ENCODE measurements at regions not wholly inside any gene's neighbourhood (a gene's known extent, or its start where the extent isn't known, plus 50 kb on each side); places are given as distances from the start of the nearest gene placed in this dataset.
"Not testable (repeated sequence)": the region's sequence is repeated elsewhere in the genome, so short reads cannot be mapped to it uniquely, and the experiment has no call there.

DNA sequence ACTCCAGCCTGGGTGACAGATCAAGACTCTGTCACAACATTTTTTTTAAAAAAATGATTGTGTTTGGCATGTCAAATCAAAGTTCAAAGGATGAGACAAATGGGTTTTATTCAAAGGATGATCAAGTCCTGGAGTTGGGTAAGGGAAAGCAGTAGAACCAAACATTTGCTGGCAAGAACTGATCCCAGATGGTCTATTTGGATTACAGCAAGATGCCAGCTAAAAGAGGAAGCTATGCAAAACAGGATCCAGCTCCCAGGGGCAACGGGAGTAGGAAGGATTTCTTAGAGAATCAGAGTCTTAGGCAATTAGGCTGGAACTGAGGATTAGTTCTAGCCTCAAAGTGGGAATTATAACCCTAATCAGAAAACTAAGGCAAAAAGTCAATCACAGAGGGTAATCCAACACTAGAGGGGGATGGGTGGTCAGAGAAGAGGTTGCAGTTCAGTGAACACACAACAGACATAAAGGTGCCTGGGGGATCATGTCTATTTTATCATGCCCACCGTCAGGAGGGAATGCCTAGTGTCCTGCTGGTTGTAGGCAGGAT is 133.0 kb upstream of the PLS3 start:
- peaks cover 0 to 6% (median 0%) of the 10 kb centered on the region in 3 donors for H3K27me3 ChIP-seq (ENCODE audit: control insufficient read depth in 3 of 3, insufficient read depth in 3 of 3, low read length in 3 of 3)

GRCh38 chrX:115434834-115435233 is 126.1 kb upstream of the PLS3 start:
- H3K36me3 ChIP-seq (ENCODE audit: control insufficient read depth in 3 of 3, insufficient read depth in 3 of 3, low read length in 3 of 3); H3K27me3 ChIP-seq (ENCODE audit: control insufficient read depth in 3 of 3, insufficient read depth in 3 of 3, low read length in 3 of 3); H3K9ac ChIP-seq (ENCODE audit: low read depth in 1 of 3, low read length in 3 of 3); H3K9me3 ChIP-seq (ENCODE audit: control insufficient read depth in 3 of 3, low read length in 3 of 3); H3K4me3 ChIP-seq (ENCODE audit: low read length in 3 of 3); H3K4me1 ChIP-seq (ENCODE audit: control insufficient read depth in 3 of 3, insufficient read depth in 3 of 3, low read length in 3 of 3); H3K27ac ChIP-seq (ENCODE audit: low read depth, low read length): not testable (repeated sequence)

More for the DNA sequence above, 133.0 kb upstream of the PLS3 start:
- no peaks in the 10 kb centered on the region for H3K36me3 ChIP-seq (ENCODE audit: control insufficient read depth in 3 of 3, insufficient read depth in 3 of 3, low read length in 3 of 3)
- H3K27ac ChIP-seq (ENCODE audit: low read depth, low read length): no peak overlapping the region
- H3K9me3 ChIP-seq (ENCODE audit: control insufficient read depth in 3 of 3, low read length in 3 of 3): no peaks in the 10 kb centered on the region
- no peaks in the 10 kb centered on the region for H3K4me1 ChIP-seq (ENCODE audit: control insufficient read depth in 3 of 3, insufficient read depth in 3 of 3, low read length in 3 of 3)
- H3K9ac ChIP-seq (ENCODE audit: low read depth in 1 of 3, low read length in 3 of 3): no peak overlapping the region
- H3K4me3 ChIP-seq (ENCODE audit: low read length in 3 of 3): no peak overlapping the region

GRCh38 chrX:115437841-115438595 is 123.0 kb upstream of the PLS3 start:
- no peak overlapping the region for H3K9ac ChIP-seq (ENCODE audit: low read depth in 1 of 3, low read length in 3 of 3)
- no peaks in the 10 kb centered on the region for H3K36me3 ChIP-seq (ENCODE audit: control insufficient read depth in 3 of 3, insufficient read depth in 3 of 3, low read length in 3 of 3)
- H3K4me3 ChIP-seq (ENCODE audit: low read length in 3 of 3): no peak overlapping the region
- no peak overlapping the region for H3K27ac ChIP-seq (ENCODE audit: low read depth, low read length)
- H3K9me3 ChIP-seq (ENCODE audit: control insufficient read depth in 3 of 3, low read length in 3 of 3): no peaks in the 10 kb centered on the region
- no peaks in the 10 kb centered on the region for H3K27me3 ChIP-seq (ENCODE audit: control insufficient read depth in 3 of 3, insufficient read depth in 3 of 3, low read length in 3 of 3)
- H3K4me1 ChIP-seq (ENCODE audit: control insufficient read depth in 3 of 3, insufficient read depth in 3 of 3, low read length in 3 of 3): no peaks in the 10 kb centered on the region

DNA sequence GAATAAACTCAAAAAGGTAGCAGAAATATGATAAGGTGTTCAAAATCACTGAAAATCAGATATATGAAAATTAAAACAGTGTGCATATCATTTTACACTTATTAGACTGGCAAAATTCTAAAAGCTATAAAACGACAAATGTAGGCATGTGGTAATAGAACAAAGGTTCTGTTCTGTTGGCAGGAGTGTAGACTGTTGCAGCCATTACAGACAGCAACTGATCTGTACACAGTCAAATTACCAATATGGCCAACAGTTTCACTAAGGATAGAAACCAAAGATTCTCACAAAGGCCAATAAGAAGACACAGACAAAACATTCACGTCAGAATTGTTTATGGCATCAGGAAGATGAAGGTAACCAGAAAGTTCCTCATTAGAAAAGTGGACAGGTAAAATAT is 112.8 kb upstream of the PLS3 start:
- H3K4me1 ChIP-seq (ENCODE audit: control insufficient read depth in 3 of 3, insufficient read depth in 3 of 3, low read length in 3 of 3): peaks cover 0 to 3% (median 0%) of the 10 kb centered on the region in 3 donors
- no peaks in the 10 kb centered on the region for H3K9me3 ChIP-seq (ENCODE audit: control insufficient read depth in 3 of 3, low read length in 3 of 3)
- H3K36me3 ChIP-seq (ENCODE audit: control insufficient read depth in 3 of 3, insufficient read depth in 3 of 3, low read length in 3 of 3): no peaks in the 10 kb centered on the region
- H3K4me3 ChIP-seq (ENCODE audit: low read length in 3 of 3): no peak overlapping the region
- H3K9ac ChIP-seq (ENCODE audit: low read depth in 1 of 3, low read length in 3 of 3): no peak overlapping the region
- H3K27me3 ChIP-seq (ENCODE audit: control insufficient read depth in 3 of 3, insufficient read depth in 3 of 3, low read length in 3 of 3): no peaks in the 10 kb centered on the region
- no peak overlapping the region for H3K27ac ChIP-seq (ENCODE audit: low read depth, low read length)

DNA sequence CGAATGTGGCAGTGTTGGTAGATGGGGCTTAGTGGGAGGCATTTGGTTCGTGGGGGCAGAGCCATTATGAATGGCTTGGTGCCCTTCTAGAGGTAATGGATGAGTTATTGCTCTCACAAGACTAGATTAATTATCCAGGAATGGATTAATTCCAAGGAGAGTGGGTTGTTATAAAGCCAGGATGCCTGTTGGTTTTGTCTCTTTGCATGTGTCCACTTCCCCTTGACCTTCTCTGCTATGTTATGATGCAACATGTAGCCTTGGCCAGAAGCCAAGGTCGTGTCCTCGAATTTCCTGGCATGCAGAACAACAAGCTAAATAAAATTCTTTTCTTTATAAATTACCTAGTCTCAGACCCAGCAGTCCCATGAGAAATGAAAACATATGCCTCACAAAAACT is 111.2 kb upstream of the PLS3 start:
- no peaks in the 10 kb centered on the region for H3K36me3 ChIP-seq (ENCODE audit: control insufficient read depth in 3 of 3, insufficient read depth in 3 of 3, low read length in 3 of 3)
- no peak overlapping the region for H3K9ac ChIP-seq (ENCODE audit: low read depth in 1 of 3, low read length in 3 of 3)
- H3K27ac ChIP-seq (ENCODE audit: low read depth, low read length): no peak overlapping the region

GRCh38 chrX:115452251-115452650 is 108.7 kb upstream of the PLS3 start:
- Histone ChIP-seq H3K4me3 (ENCODE audit: low read length in 3 of 3) (no peak overlapping the region), H3K9ac (ENCODE audit: low read depth in 1 of 3, low read length in 3 of 3) (no peak overlapping the region), H3K27ac (ENCODE audit: low read depth, low read length) (no peak overlapping the region), H3K4me1 (ENCODE audit: control insufficient read depth in 3 of 3, insufficient read depth in 3 of 3, low read length in 3 of 3) (peaks cover 0 to 3% (median 0%) of the 10 kb centered on the region in 3 donors), H3K27me3 (ENCODE audit: control insufficient read depth in 3 of 3, insufficient read depth in 3 of 3, low read length in 3 of 3) (no peaks in the 10 kb centered on the region), H3K36me3 (ENCODE audit: control insufficient read depth in 3 of 3, insufficient read depth in 3 of 3, low read length in 3 of 3) (no peaks in the 10 kb centered on the region), H3K9me3 (ENCODE audit: control insufficient read depth in 3 of 3, low read length in 3 of 3) (no peaks in the 10 kb centered on the region)

More for the DNA sequence above, 111.2 kb upstream of the PLS3 start:
- Histone ChIP-seq H3K9me3 (ENCODE audit: control insufficient read depth in 3 of 3, low read length in 3 of 3) (no peaks in the 10 kb centered on the region), H3K4me3 (ENCODE audit: low read length in 3 of 3) (no peak overlapping the region), H3K4me1 (ENCODE audit: control insufficient read depth in 3 of 3, insufficient read depth in 3 of 3, low read length in 3 of 3) (peaks cover 0 to 3% (median 0%) of the 10 kb centered on the region in 3 donors), H3K27me3 (ENCODE audit: control insufficient read depth in 3 of 3, insufficient read depth in 3 of 3, low read length in 3 of 3) (no peaks in the 10 kb centered on the region)

GRCh38 chrX:115459883-115460880 is 100.8 kb upstream of the PLS3 start:
- Histone ChIP-seq H3K36me3 (ENCODE audit: control insufficient read depth in 3 of 3, insufficient read depth in 3 of 3, low read length in 3 of 3) (no peaks in the 10 kb centered on the region), H3K9ac (ENCODE audit: low read depth in 1 of 3, low read length in 3 of 3) (no peak overlapping the region)

DNA sequence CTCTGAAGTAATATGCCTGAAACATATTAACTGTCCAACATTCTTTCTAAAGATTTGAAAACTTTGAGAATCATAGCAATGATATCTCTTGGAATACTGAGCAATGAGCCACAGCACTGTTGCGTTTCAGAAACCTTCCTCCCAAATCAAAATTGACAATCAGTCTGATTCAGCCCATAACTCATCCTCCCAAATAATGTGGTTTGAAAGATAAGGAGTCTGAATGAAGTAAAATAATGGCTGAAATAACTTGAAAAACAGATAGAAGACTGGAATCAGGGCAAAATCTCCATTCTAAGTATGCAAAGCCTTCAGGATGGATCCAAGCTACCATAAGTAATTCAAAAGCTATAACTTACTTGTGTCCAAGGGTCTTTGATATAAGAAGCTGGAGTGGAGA is 98.6 kb upstream of the PLS3 start:
- no peaks in the 10 kb centered on the region for H3K36me3 ChIP-seq (ENCODE audit: control insufficient read depth in 3 of 3, insufficient read depth in 3 of 3, low read length in 3 of 3)
- H3K27me3 ChIP-seq (ENCODE audit: control insufficient read depth in 3 of 3, insufficient read depth in 3 of 3, low read length in 3 of 3): peaks cover 0 to 4% (median 0%) of the 10 kb centered on the region in 3 donors
- peaks cover 0 to 4% (median 0%) of the 10 kb centered on the region in 3 donors for H3K4me1 ChIP-seq (ENCODE audit: control insufficient read depth in 3 of 3, insufficient read depth in 3 of 3, low read length in 3 of 3)
- no peaks in the 10 kb centered on the region for H3K9me3 ChIP-seq (ENCODE audit: control insufficient read depth in 3 of 3, low read length in 3 of 3)
- no peak overlapping the region for H3K9ac ChIP-seq (ENCODE audit: low read depth in 1 of 3, low read length in 3 of 3)
- H3K4me3 ChIP-seq (ENCODE audit: low read length in 3 of 3): no peak overlapping the region
- no peak overlapping the region for H3K27ac ChIP-seq (ENCODE audit: low read depth, low read length)

More at GRCh38 chrX:115459883-115460880, 100.8 kb upstream of the PLS3 start:
- Histone ChIP-seq H3K27me3 (ENCODE audit: control insufficient read depth in 3 of 3, insufficient read depth in 3 of 3, low read length in 3 of 3) (peaks cover 0 to 4% (median 0%) of the 10 kb centered on the region in 3 donors), H3K9me3 (ENCODE audit: control insufficient read depth in 3 of 3, low read length in 3 of 3) (no peaks in the 10 kb centered on the region), H3K4me3 (ENCODE audit: low read length in 3 of 3) (no peak overlapping the region), H3K4me1 (ENCODE audit: control insufficient read depth in 3 of 3, insufficient read depth in 3 of 3, low read length in 3 of 3) (peaks cover 0 to 4% (median 0%) of the 10 kb centered on the region in 3 donors), H3K27ac (ENCODE audit: low read depth, low read length) (no peak overlapping the region)

DNA sequence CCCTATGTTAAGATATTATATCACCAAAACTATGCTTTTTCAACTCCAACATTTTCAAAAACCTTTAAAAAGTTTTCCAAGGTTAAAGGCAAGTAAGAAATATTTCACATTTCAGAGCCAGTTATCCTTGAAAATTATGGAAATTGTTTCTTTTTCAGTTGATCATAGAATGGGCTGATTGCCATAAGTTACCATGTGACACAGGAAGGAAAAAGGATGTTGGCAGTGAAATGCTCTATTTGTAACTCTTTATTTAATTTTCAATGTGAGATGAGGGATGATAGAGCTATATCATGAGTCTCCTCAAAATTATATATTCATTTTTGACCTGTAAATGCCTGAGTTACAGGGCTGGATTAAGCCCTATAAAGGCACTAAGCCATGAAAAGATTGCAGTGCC is 93.0 kb upstream of the PLS3 start:
- Histone ChIP-seq H3K27ac (ENCODE audit: low read depth, low read length) (no peak overlapping the region), H3K9me3 (ENCODE audit: control insufficient read depth in 3 of 3, low read length in 3 of 3) (no peaks in the 10 kb centered on the region), H3K4me3 (ENCODE audit: low read length in 3 of 3) (no peak overlapping the region), H3K36me3 (ENCODE audit: control insufficient read depth in 3 of 3, insufficient read depth in 3 of 3, low read length in 3 of 3) (no peaks in the 10 kb centered on the region), H3K4me1 (ENCODE audit: control insufficient read depth in 3 of 3, insufficient read depth in 3 of 3, low read length in 3 of 3) (no peaks in the 10 kb centered on the region), H3K27me3 (ENCODE audit: control insufficient read depth in 3 of 3, insufficient read depth in 3 of 3, low read length in 3 of 3) (no peaks in the 10 kb centered on the region), H3K9ac (ENCODE audit: low read depth in 1 of 3, low read length in 3 of 3) (no peak overlapping the region)

Measured in skeletal muscle tissue (tissue), 3 donors.